ENCODE measurements at regions not wholly inside any gene's neighbourhood (a gene's known extent, or its start where the extent isn't known, plus 50 kb on each side); places are given as distances from the start of the nearest gene placed in this dataset.
"Not testable (repeated sequence)": the region's sequence is repeated elsewhere in the genome, so short reads cannot be mapped to it uniquely, and the experiment has no call there.

DNA sequence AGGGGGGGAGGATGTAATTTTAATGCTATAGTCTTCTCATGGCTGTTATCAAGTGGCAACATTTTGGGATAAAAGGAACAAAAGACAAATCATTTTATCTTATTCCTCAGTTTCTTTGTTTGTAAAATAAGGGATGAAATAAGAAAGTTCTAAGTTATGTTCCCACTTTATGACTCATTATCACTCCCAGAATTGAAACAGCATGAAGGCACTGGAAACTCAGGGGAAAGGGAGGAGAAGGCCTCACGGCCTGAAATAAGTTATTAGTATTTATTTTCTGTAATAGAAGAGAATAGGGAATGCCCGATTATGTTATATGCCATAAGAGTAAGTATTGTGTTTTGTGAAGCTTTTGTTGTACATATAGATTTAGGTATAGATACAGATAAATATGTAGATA is 85.0 kb upstream of the NAMPT start:
- H3K27me3 ChIP-seq (ENCODE audit: control insufficient read depth, insufficient read depth, low read length): no peaks in the 10 kb centered on the region
- no peak for DNase-seq (ENCODE audit: low read depth)
- no peak overlapping the region for H3K4me3 ChIP-seq (ENCODE audit: low read depth, low read length)
- no peaks in the 10 kb centered on the region for H3K36me3 ChIP-seq (ENCODE audit: control insufficient read depth, insufficient read depth, low read length)
- TF ChIP-seq, protein P1, sequence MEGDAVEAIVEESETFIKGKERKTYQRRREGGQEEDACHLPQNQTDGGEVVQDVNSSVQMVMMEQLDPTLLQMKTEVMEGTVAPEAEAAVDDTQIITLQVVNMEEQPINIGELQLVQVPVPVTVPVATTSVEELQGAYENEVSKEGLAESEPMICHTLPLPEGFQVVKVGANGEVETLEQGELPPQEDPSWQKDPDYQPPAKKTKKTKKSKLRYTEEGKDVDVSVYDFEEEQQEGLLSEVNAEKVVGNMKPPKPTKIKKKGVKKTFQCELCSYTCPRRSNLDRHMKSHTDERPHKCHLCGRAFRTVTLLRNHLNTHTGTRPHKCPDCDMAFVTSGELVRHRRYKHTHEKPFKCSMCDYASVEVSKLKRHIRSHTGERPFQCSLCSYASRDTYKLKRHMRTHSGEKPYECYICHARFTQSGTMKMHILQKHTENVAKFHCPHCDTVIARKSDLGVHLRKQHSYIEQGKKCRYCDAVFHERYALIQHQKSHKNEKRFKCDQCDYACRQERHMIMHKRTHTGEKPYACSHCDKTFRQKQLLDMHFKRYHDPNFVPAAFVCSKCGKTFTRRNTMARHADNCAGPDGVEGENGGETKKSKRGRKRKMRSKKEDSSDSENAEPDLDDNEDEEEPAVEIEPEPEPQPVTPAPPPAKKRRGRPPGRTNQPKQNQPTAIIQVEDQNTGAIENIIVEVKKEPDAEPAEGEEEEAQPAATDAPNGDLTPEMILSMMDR (IDR thresholded peaks at IDR 0.05; ENCODE audit: insufficient read depth, low read length, poor library complexity, severe bottlenecking): no peak

DNA sequence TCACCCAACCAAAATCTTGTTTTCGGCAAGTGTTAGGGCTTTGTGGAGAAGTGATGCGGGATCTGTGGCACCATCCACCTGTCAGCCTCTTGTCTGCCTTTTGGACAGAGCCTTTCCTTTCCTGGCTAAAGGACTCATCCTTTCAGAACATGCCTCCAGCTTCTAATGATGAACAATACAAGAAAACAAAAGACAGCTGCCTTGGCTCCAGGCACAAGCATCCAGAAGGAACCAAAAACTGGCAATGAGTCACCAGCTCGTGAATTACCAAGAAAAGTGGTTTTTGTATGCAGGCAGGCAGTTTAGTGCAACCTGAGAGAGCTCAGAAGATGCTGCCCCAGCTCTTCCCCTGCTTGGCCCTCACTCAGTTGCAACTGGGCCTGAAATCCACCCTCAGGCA is 84.6 kb upstream of the NAMPT start:
- peak; percentile 50 for DNase-seq (ENCODE audit: low read depth)
- no peak overlapping the region for H3K4me3 ChIP-seq (ENCODE audit: low read depth, low read length)
- no peaks in the 10 kb centered on the region for H3K36me3 ChIP-seq (ENCODE audit: control insufficient read depth, insufficient read depth, low read length)
- H3K27me3 ChIP-seq (ENCODE audit: control insufficient read depth, insufficient read depth, low read length): no peaks in the 10 kb centered on the region
- TF ChIP-seq, protein P1 (IDR thresholded peaks at IDR 0.05; ENCODE audit: insufficient read depth, low read length, poor library complexity, severe bottlenecking): no peak

DNA sequence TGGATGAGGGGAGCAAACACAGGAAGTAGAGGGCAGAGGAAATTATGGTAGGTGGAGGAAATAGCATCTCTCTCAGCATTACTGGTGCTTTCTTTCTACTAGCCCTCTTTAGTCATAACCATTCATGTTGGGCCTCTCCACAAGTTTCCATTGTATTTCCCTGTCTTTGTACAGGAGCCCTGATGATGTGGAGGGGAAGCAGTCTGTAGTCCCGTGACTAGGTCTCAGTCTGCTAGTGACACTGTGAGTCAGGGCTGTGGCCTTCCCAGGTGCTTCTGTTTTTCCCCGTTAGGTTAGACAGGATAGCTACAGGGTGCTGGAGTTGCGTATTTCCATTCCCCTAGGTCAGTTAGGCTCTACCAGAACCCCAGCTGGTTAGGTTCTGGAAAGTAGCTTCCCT is 82.9 kb upstream of the NAMPT start:
- Histone ChIP-seq H3K27me3 (ENCODE audit: control insufficient read depth, insufficient read depth, low read length) (no peaks in the 10 kb centered on the region), H3K4me3 (ENCODE audit: low read depth, low read length) (no peak overlapping the region), H3K36me3 (ENCODE audit: control insufficient read depth, insufficient read depth, low read length) (no peaks in the 10 kb centered on the region)
- TF ChIP-seq, protein P1 (IDR thresholded peaks at IDR 0.05; ENCODE audit: insufficient read depth, low read length, poor library complexity, severe bottlenecking): no peak
- no peak for DNase-seq (ENCODE audit: low read depth)

DNA sequence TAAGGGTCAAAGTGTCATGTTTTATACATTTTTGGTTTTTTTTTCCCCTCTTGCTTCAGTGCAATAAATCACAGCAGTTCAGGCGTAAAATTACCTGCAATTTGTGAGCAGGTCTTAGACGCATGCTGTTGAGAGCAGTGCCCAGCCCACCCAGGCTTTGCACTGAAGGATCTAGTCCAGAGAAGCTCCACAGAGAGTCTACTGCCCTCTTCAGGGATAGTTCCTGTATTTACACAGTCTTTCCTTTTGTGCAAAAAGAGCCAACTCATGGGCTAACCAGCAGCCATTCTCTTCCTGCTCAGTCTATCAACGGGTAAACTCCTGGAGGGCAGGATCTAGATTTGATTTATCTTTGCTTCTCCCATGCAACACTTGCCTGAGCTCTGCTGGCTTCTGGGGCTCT is 82.2 kb upstream of the NAMPT start:
- Histone ChIP-seq H3K27me3 (ENCODE audit: control insufficient read depth, insufficient read depth, low read length) (no peaks in the 10 kb centered on the region), H3K4me3 (ENCODE audit: low read depth, low read length) (no peak overlapping the region), H3K36me3 (ENCODE audit: control insufficient read depth, insufficient read depth, low read length) (no peaks in the 10 kb centered on the region)
- DNase-seq (ENCODE audit: low read depth): no peak
- TF ChIP-seq, protein P1 (IDR thresholded peaks at IDR 0.05; ENCODE audit: insufficient read depth, low read length, poor library complexity, severe bottlenecking): peak; percentile 26

DNA sequence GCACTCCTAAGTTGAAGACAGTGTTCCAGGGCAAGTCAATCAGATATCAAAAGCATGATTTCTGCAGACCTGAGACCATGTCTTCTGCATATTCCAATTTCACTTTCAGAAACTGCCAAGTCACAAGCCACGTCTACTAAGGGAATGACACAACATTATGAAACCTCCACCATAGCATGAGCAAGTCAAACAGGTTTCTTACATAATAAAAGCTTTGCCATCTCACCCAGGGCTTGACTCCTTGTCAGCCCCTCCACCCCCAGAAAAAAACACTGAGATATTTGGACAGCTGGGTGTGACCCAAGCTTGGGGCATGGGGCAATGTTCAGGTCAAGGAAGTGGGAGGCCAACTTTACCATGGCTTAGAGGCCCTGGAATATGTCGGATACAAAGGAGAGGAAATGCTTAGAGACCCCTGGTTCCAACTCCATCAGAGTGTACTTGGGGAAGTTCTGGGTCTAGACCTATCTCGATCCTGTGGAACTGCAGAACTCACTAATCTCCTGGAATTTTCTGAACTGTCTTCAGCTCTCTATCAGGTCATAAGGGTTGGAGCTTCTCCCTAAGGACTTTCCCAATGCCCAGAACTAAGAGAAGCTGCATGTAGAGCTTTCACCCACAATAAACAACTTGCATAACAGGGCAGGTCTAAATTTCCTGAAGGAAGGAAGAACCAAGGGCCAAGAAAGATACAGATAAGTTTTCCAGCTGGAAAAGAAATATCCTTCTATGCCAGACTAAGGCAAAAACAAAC is 80.6 kb upstream of the NAMPT start:
- no peaks in the 10 kb centered on the region for H3K27me3 ChIP-seq (ENCODE audit: control insufficient read depth, insufficient read depth, low read length)
- DNase-seq (ENCODE audit: low read depth): no peak
- H3K4me3 ChIP-seq (ENCODE audit: low read depth, low read length): no peak overlapping the region
- TF ChIP-seq, protein P1 (IDR thresholded peaks at IDR 0.05; ENCODE audit: insufficient read depth, low read length, poor library complexity, severe bottlenecking): no peak
- no peaks in the 10 kb centered on the region for H3K36me3 ChIP-seq (ENCODE audit: control insufficient read depth, insufficient read depth, low read length)

DNA sequence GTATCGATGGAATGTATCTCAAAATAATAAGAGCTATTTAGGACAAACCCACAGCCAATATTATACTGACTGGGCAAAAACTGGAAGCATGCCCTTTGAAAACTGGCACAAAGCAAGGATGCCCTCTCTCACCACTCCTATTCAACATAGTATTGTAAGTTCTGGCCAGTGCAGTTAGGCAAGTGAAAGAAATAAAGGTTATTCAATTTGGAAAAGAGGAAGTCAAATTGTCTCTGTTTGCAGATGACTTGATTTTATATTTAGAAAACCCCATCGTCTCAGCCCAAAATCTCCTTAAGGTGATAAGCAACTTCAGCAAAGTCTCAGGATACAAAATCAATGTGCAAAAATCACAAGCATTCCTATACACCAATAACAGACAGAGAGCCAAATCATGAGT is 77.7 kb upstream of the NAMPT start:
- H3K27me3 ChIP-seq (ENCODE audit: control insufficient read depth, insufficient read depth, low read length); DNase-seq (ENCODE audit: low read depth); H3K4me3 ChIP-seq (ENCODE audit: low read depth, low read length); H3K36me3 ChIP-seq (ENCODE audit: control insufficient read depth, insufficient read depth, low read length): not testable (repeated sequence)

All from kidney epithelial cell (primary cell).